ENCODE measurements at regions not wholly inside any gene's neighbourhood (a gene's known extent, or its start where the extent isn't known, plus 50 kb on each side); places are given as distances from the start of the nearest gene placed in this dataset.

GRCh38 chr14:29311983-29312382 lies 545.4 kb downstream of the FOXG1 start:
- Histone ChIP-seq H3K36me3 (no peaks in the 10 kb centered on the region), H3K4me1 (no peaks in the 10 kb centered on the region), H3K27ac (no peak overlapping the region), H3K27me3 (no peaks in the 10 kb centered on the region), H3K4me3 (no peak overlapping the region), H3K9me3 (no peaks in the 10 kb centered on the region)
- no peak for ATAC-seq
- no peak for TF ChIP-seq CTCF (IDR thresholded peaks at IDR 0.05)
- intact Hi-C loops (cut with DNase I) = no loop called here
- DNase-seq = no peak

GRCh38 chr14:29316936-29317335 lies 550.3 kb downstream of the FOXG1 start:
- H3K4me3 ChIP-seq = no peak overlapping the region
- no peak for DNase-seq
- TF ChIP-seq CTCF (IDR thresholded peaks at IDR 0.05) = no peak
- no peaks in the 10 kb centered on the region for H3K36me3 ChIP-seq
- peaks cover 0 to 4% of the 10 kb centered on the region in 2 donors for H3K9me3 ChIP-seq
- ATAC-seq = no peak
- no peak overlapping the region for H3K27ac ChIP-seq
- no peaks in the 10 kb centered on the region for H3K4me1 ChIP-seq
- intact Hi-C loops (cut with DNase I) = no loop called here
- H3K27me3 ChIP-seq = no peaks in the 10 kb centered on the region

- DNase-seq = no peak
- no peaks in the 10 kb centered on the region for H3K4me1 ChIP-seq
- H3K36me3 ChIP-seq = no peaks in the 10 kb centered on the region
- TF ChIP-seq CTCF (IDR thresholded peaks at IDR 0.05) = no peak
- no peak overlapping the region for H3K4me3 ChIP-seq
- H3K27ac ChIP-seq = no peak overlapping the region
- ATAC-seq = no peak
- peaks cover 0 to 4% of the 10 kb centered on the region in 2 donors for H3K9me3 ChIP-seq
- no peaks in the 10 kb centered on the region for H3K27me3 ChIP-seq
- intact Hi-C loops (cut with DNase I) = no loop called here
Observed at GRCh38 chr14:29317423-29317822, 550.8 kb downstream of the FOXG1 start.

GRCh38 chr14:29320286-29320685 lies 553.7 kb downstream of the FOXG1 start:
- Histone ChIP-seq H3K9me3 (peaks cover 0 to 4% of the 10 kb centered on the region in 2 donors), H3K27ac (no peak overlapping the region), H3K36me3 (no peaks in the 10 kb centered on the region), H3K4me1 (no peaks in the 10 kb centered on the region), H3K4me3 (no peak overlapping the region), H3K27me3 (no peaks in the 10 kb centered on the region)
- ATAC-seq = no peak
- TF ChIP-seq CTCF (IDR thresholded peaks at IDR 0.05) = no peak
- intact Hi-C loops (cut with DNase I) = no loop called here
- no peak for DNase-seq

- Histone ChIP-seq H3K27me3 (no peaks in the 10 kb centered on the region), H3K27ac (no peak overlapping the region), H3K36me3 (no peaks in the 10 kb centered on the region), H3K9me3 (peaks cover 0 to 4% of the 10 kb centered on the region in 2 donors), H3K4me1 (no peaks in the 10 kb centered on the region), H3K4me3 (no peak overlapping the region)
- intact Hi-C loops (cut with DNase I) = no loop called here
- no peak for ATAC-seq
- TF ChIP-seq CTCF (IDR thresholded peaks at IDR 0.05) = no peak
- no peak for DNase-seq
Observed at GRCh38 chr14:29321646-29322045, 555.1 kb downstream of the FOXG1 start.

Data from left lung (tissue), 4 donors.